ENCODE measurements at regions not wholly inside any gene's neighbourhood (a gene's known extent, or its start where the extent isn't known, plus 50 kb on each side); places are given as distances from the start of the nearest gene placed in this dataset.

DNA sequence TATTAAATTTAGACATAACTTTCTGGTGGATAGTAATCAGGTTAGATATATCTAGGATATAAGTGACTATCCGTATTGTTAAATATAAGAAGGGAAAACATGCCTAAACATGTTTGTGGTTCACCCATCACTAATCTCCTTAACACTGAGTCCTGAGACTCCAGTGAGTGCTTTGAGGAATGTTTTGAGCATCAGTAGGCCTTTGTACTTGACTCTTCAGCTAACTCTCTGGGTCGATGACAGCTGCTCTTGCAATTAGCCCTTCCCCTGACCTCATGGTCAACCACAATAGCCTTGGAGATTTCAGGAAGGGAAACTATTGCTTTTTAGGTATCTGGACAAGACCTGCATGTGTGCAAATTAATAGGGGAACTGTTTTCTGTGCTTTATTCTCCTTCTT lies 716.8 kb downstream of the EPHA4 start:
- no peak overlapping the region for H3K4me3 ChIP-seq (ENCODE audit: low read depth, low read length)
- TF ChIP-seq CTCF (IDR thresholded peaks at IDR 0.05; ENCODE audit: borderline replicate concordance, insufficient read depth, low read depth, low read length) = no peak

DNA sequence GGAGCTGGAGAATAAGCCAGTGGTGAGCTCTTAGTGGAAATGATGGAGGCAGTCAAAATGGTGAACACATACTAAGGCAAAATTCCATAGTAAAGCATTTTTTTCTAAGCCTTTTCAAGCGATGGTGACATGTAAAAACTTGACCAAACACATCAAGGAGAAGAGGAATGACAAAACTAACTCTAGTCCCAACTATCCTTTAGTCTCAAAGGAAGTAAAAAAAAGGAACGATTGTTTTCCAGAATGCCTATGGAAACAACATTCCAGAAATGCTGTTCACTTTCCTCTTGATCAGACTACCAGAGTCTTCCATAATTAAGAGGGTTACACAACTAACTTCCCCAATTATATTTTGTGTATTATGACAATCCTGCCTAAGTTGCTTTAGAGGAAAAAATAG lies 715.6 kb downstream of the EPHA4 start:
- no peak overlapping the region for H3K4me3 ChIP-seq (ENCODE audit: low read depth, low read length)
- no peak for TF ChIP-seq CTCF (IDR thresholded peaks at IDR 0.05; ENCODE audit: borderline replicate concordance, insufficient read depth, low read depth, low read length)

- TF ChIP-seq CTCF (IDR thresholded peaks at IDR 0.05; ENCODE audit: borderline replicate concordance, insufficient read depth, low read depth, low read length) = no peak
- no peak overlapping the region for H3K4me3 ChIP-seq (ENCODE audit: low read depth, low read length)
These were observed 714.7 kb downstream of the EPHA4 start for GRCh38 chr2:220857368-220857767.

- TF ChIP-seq CTCF (IDR thresholded peaks at IDR 0.05; ENCODE audit: borderline replicate concordance, insufficient read depth, low read depth, low read length) = no peak
- no peak overlapping the region for H3K4me3 ChIP-seq (ENCODE audit: low read depth, low read length)
These were observed 714.0 kb downstream of the EPHA4 start for GRCh38 chr2:220858101-220858500.

- no peak overlapping the region for H3K4me3 ChIP-seq (ENCODE audit: low read depth, low read length)
These were observed 700.2 kb downstream of the EPHA4 start for GRCh38 chr2:220871909-220872308.

DNA sequence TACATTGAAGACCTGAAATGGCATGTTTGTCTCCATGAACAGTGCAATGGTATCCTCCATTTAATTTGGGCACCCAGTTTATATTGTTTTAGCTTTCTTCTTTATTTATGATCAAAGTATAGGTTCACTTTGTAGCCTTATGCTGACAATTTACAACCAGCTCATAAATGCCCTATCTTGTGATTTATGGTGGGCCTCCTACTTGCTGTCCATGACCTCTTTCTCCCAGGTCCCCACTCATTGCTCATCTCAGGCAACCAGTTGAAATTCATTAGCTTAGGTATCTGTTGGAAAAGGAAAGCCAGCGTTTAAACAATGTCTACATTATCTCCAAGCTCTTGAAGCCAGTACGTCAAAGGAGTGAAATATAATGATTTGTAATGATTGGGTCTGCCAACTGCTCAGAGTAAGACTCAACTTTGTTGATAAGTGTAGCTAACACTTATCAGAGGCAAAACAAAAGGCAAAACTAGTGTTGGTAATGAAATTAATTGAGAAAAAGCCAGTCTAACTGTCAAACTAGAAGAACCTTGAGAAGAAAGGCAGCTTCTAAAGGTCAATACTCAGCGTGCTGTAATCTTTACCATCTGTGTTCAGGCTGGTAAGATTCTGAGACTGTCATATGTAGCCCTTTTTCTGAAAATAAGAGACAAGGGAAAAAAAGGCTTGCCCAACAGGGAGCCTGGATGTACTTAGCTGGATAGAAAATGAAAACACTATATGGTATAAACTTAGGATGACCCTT lies 695.9 kb downstream of the EPHA4 start:
- TF ChIP-seq CTCF (IDR thresholded peaks at IDR 0.05; ENCODE audit: borderline replicate concordance, insufficient read depth, low read depth, low read length) = no peak
- no peak overlapping the region for H3K4me3 ChIP-seq (ENCODE audit: low read depth, low read length)

More at GRCh38 chr2:220871909-220872308, 700.2 kb downstream of the EPHA4 start:
- no peak for TF ChIP-seq CTCF (IDR thresholded peaks at IDR 0.05; ENCODE audit: borderline replicate concordance, insufficient read depth, low read depth, low read length)

DNA sequence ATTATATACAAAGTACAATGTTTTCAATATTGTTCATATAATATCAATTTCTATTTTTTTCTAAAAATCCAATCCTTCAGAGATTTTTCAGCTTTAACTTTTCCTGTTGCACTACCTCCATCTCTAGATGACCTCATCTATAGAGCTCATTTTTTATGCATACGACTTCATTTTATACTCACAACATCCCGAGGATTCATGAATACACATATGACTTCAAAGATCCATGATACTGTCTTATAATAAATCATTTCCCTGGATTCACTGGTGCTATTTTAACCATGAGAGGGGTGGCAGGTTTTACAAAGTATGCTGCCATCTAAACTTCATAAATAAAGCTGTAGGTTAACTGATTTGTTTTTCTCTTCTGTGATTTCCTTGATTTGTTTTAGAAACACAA lies 694.6 kb downstream of the EPHA4 start:
- no peak for TF ChIP-seq CTCF (IDR thresholded peaks at IDR 0.05; ENCODE audit: borderline replicate concordance, insufficient read depth, low read depth, low read length)

More for the DNA sequence above, 694.6 kb downstream of the EPHA4 start:
- H3K4me3 ChIP-seq (ENCODE audit: low read depth, low read length) = no peak overlapping the region

Measured in GM12875 (cell line).